Breast epithelium (tissue), 4 donors: ENCODE measurements at regions not wholly inside any gene's neighbourhood (a gene's known extent, or its start where the extent isn't known, plus 50 kb on each side); places are given as distances from the start of the nearest gene placed in this dataset.

Source experiments
- DNase-seq, 2 donors: peaks; one replicate each; pipeline ENCODE4 v3.0.0-alpha.2; 2019; ENCODE audit warnings: low spot score in 2 of 2
- H3K27ac ChIP-seq, 2 donors: fragments of 200-600 bp; sonication (generic) in 1 of 2; one replicate each; pipeline ENCODE4 v1.5.1; 2016 to 2019; ENCODE audit warnings: mild to moderate bottlenecking in 1 of 2
- H3K27me3 ChIP-seq, 2 donors: fragments of 200-600 bp; sonication (generic) in 1 of 2; one replicate each; pipeline versions ENCODE4 v1.5.1 to v1.6.0; 2017 to 2019; ENCODE audit warnings: control low read depth in 1 of 2, mild to moderate bottlenecking in 1 of 2
- H3K36me3 ChIP-seq: fragments of 200-600 bp; one replicate; pipeline ENCODE4 v1.5.1; 2019
- H3K4me1 ChIP-seq, 2 donors: fragments of 200-600 bp; sonication (generic); one replicate each; pipeline ENCODE4 v1.5.1; 2016 to 2019; ENCODE audit warnings: control low read depth in 1 of 2
- H3K4me3 ChIP-seq, 3 donors: fragments of 200-600 bp; sonication (generic); 1 replicate in 2 of 3; 2 replicates in 1 of 3; pipeline ENCODE4 v1.5.1; 2016 to 2019; ENCODE audit warnings: mild to moderate bottlenecking in 3 of 3, moderate library complexity in 2 of 3
- H3K9me3 ChIP-seq, 2 donors: fragments of 200-600 bp; sonication (generic) in 1 of 2; one replicate each; pipeline ENCODE4 v1.5.1; 2016 to 2019; ENCODE audit warnings: control low read depth in 1 of 2
- POLR2A ChIP-seq: fragments of 450-650 bp; IDR thresholded peaks from one replicate; pipeline ENCODE4 v1.6.1; 2016; ENCODE audit warnings: antibody characterized with exemption, mild to moderate bottlenecking, moderate library complexity
- POLR2AphosphoS5 ChIP-seq, 3 donors: sonication (generic); formaldehyde crosslinking; IDR thresholded peaks; one replicate each; pipeline ENCODE4 v1.6.1; 2017; ENCODE audit warnings: antibody characterized with exemption in 3 of 3
- intact Hi-C: fragments of 100-400 bp; cut with DNase I; formaldehyde crosslinking; loops from one replicate; pipeline ENCODE4 v1.15.1; 2023; ENCODE audit warnings: low total_unique reads
- TF ChIP-seq, protein P1 (sequence below), 3 donors: fragments of 450-650 bp; IDR thresholded peaks; one replicate each; pipeline ENCODE4 v1.5.1; 2016 to 2017; ENCODE audit warnings: antibody characterized with exemption in 3 of 3, mild to moderate bottlenecking in 3 of 3, moderate library complexity in 3 of 3

GRCh38 chr6:28693033-28693750 is 167.5 kb downstream of the GPX5 start:
- no peak overlapping the region for H3K27ac ChIP-seq
- H3K4me1 ChIP-seq = no peaks in the 10 kb centered on the region
- no peak for DNase-seq
- no peaks in the 10 kb centered on the region for H3K36me3 ChIP-seq
- peaks cover 0 to 46% of the 10 kb centered on the region in 2 donors for H3K27me3 ChIP-seq
- intact Hi-C loops = no loop called here
- H3K4me3 ChIP-seq = no peak overlapping the region
- no peaks in the 10 kb centered on the region for H3K9me3 ChIP-seq
- TF ChIP-seq POLR2A = no peak
- TF ChIP-seq, protein P1, sequence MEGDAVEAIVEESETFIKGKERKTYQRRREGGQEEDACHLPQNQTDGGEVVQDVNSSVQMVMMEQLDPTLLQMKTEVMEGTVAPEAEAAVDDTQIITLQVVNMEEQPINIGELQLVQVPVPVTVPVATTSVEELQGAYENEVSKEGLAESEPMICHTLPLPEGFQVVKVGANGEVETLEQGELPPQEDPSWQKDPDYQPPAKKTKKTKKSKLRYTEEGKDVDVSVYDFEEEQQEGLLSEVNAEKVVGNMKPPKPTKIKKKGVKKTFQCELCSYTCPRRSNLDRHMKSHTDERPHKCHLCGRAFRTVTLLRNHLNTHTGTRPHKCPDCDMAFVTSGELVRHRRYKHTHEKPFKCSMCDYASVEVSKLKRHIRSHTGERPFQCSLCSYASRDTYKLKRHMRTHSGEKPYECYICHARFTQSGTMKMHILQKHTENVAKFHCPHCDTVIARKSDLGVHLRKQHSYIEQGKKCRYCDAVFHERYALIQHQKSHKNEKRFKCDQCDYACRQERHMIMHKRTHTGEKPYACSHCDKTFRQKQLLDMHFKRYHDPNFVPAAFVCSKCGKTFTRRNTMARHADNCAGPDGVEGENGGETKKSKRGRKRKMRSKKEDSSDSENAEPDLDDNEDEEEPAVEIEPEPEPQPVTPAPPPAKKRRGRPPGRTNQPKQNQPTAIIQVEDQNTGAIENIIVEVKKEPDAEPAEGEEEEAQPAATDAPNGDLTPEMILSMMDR (IDR thresholded peaks at IDR 0.05) = no peak
- TF ChIP-seq POLR2AphosphoS5 (IDR thresholded peaks at IDR 0.05) = no peak

DNA sequence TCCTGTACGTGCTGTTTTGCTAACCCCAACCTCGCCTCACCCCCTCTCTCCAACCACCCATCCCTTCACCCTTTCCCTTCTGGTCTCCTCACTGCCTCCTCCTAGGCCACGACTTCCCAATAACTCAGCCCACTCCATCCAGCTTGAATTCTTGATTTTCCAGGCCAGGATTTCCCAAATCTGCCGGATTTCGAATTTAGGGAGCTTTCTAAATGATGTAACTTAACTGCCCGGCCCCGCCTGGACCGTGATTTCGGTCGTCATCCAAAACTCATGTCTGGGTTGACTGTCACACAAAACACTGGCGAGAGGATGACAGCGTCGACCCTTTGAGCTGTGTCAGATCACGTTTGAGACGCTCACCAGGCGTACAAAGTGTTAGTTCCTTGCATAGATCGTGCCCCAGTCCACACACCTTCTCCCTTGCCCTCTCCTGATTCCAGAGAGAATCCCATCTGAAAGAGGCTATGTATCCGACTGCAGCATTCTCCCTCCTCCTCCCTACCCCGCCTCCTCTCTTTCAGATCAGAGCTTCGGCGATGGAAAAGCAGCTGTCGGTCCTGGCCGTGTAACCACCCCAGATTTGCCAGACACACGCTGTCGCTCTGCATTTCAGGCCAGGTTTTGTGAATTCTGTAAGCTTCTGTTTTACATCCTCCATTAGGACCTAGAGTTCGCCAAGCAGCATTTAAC is 168.2 kb downstream of the GPX5 start:
- TF ChIP-seq POLR2A (no peak), POLR2AphosphoS5 (IDR thresholded peaks at IDR 0.05) (no peak)
- TF ChIP-seq, protein P1 (IDR thresholded peaks at IDR 0.05) = no peak
- no peak for DNase-seq
- Histone ChIP-seq H3K27ac (no peak overlapping the region), H3K4me1 (no peaks in the 10 kb centered on the region), H3K4me3 (no peak overlapping the region), H3K9me3 (no peaks in the 10 kb centered on the region), H3K27me3 (peaks cover 0 to 46% of the 10 kb centered on the region in 2 donors), H3K36me3 (no peaks in the 10 kb centered on the region)
- intact Hi-C loops = no loop called here

DNA sequence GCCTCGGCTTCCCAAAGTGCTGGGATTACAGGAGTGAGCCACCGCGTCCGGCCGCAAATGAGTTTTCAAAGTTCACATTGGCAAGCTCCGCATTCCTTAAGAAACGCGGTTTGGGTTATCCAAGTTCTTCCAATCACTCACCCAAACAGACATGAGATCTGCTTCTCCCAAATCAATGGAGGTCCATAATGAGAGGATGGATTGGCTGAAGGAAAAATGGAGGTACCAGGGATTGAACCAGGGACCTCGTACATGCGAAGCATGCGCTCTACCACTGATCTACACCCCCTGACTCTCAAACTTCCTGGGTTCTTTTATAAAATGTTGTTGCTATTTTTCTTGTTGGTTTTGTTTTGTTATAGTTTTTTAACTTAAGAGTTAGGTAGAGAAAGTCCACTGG is 170.0 kb downstream of the GPX5 start:
- no peak overlapping the region for H3K4me3 ChIP-seq
- no peak for TF ChIP-seq POLR2A
- TF ChIP-seq, protein P1 (IDR thresholded peaks at IDR 0.05) = no peak
- no peak for TF ChIP-seq POLR2AphosphoS5 (IDR thresholded peaks at IDR 0.05)
- peaks cover 0 to 62% of the 10 kb centered on the region in 2 donors for H3K27me3 ChIP-seq
- H3K27ac ChIP-seq = no peak overlapping the region
- H3K9me3 ChIP-seq = no peaks in the 10 kb centered on the region
- intact Hi-C loops = no loop called here
- no peak for DNase-seq
- H3K4me1 ChIP-seq = no peaks in the 10 kb centered on the region
- H3K36me3 ChIP-seq = no peaks in the 10 kb centered on the region

DNA sequence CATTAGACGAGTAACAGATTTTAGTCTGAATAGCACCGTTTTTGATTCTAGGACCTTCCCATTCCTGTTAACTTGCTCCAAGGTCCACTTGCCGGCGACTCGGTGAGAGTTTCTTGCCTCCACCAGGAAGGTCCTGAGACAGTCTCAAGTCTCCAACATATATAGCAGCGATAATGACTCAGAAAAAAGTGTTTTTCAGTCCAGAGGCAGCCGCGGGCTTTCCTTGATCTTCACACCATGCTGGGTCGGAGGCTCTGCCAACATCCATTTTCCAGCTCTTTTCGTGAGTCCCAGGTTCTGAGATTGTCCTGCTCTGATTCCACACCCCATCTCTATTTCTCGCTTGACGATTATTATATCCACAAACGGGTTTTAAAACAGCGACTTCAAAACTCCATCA is 170.5 kb downstream of the GPX5 start:
- Histone ChIP-seq H3K36me3 (no peaks in the 10 kb centered on the region), H3K4me1 (no peaks in the 10 kb centered on the region), H3K4me3 (no peak overlapping the region), H3K27ac (no peak overlapping the region), H3K9me3 (no peaks in the 10 kb centered on the region), H3K27me3 (peaks cover 0 to 64% of the 10 kb centered on the region in 2 donors)
- TF ChIP-seq, protein P1 (IDR thresholded peaks at IDR 0.05) = no peak
- TF ChIP-seq POLR2A (no peak), POLR2AphosphoS5 (IDR thresholded peaks at IDR 0.05) (no peak)
- no peak for DNase-seq
- intact Hi-C loops = no loop called here

DNA sequence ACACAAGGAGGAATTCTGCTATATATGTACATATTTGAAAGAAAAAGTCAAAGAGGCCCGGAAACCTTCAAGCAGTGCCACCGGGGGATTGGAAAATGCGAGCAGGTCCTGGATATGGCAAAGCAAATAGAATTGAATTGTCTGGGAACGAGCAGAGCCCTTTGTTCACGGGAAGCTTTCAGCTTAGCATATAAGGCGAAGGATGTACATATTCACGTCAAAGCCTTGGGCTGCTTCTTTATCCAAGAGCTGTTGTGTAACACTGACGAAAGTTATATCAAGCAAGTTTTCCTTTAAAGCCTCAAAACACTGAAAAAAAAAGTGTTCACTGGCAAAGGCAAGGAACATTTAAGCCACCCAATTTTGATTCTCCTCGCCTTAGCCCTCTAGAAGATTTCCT is 171.0 kb downstream of the GPX5 start:
- intact Hi-C loops = no loop called here
- Histone ChIP-seq H3K4me1 (no peaks in the 10 kb centered on the region), H3K9me3 (no peaks in the 10 kb centered on the region), H3K36me3 (no peaks in the 10 kb centered on the region), H3K4me3 (no peak overlapping the region), H3K27ac (no peak overlapping the region), H3K27me3 (peaks cover 0 to 66% of the 10 kb centered on the region in 2 donors)
- TF ChIP-seq POLR2AphosphoS5 (IDR thresholded peaks at IDR 0.05) = no peak
- no peak for TF ChIP-seq POLR2A
- TF ChIP-seq, protein P1 (IDR thresholded peaks at IDR 0.05) = no peak
- no peak for DNase-seq
